ENCODE measurements at regions not wholly inside any gene's neighbourhood (a gene's known extent, or its start where the extent isn't known, plus 50 kb on each side); places are given as distances from the start of the nearest gene placed in this dataset.

- DNase-seq, result no peak
These were observed 679.7 kb downstream of the METTL4 start for GRCh38 chr18:1891641-1892040.

GRCh38 chr18:1892191-1892590 is 679.1 kb downstream of the METTL4 start:
- no peak for DNase-seq

- DNase-seq, result no peak
These were observed 675.7 kb downstream of the METTL4 start for GRCh38 chr18:1895456-1896185.

GRCh38 chr18:1906421-1906820 is 664.9 kb downstream of the METTL4 start:
- DNase-seq, result no peak

GRCh38 chr18:1907470-1908206 is 663.7 kb downstream of the METTL4 start:
- no peak for DNase-seq

GRCh38 chr18:1914489-1914888 is 656.8 kb downstream of the METTL4 start:
- no peak for DNase-seq

GRCh38 chr18:1916869-1917523 is 654.3 kb downstream of the METTL4 start:
- DNase-seq, result no peak

GRCh38 chr18:1917569-1917968 is 653.7 kb downstream of the METTL4 start:
- DNase-seq, result no peak

- DNase-seq, result no peak
These were observed 649.2 kb downstream of the METTL4 start for GRCh38 chr18:1922066-1922465.

GRCh38 chr18:1928711-1929110 is 642.6 kb downstream of the METTL4 start:
- DNase-seq, result no peak

- no peak for DNase-seq
These were observed 641.6 kb downstream of the METTL4 start for GRCh38 chr18:1929720-1930119.

- no peak for DNase-seq
These were observed 640.7 kb downstream of the METTL4 start for GRCh38 chr18:1930291-1931270.

- DNase-seq, result no peak
These were observed 618.8 kb downstream of the METTL4 start for GRCh38 chr18:1952486-1952885.

- no peak for DNase-seq
These were observed 616.6 kb downstream of the METTL4 start for GRCh38 chr18:1954583-1955312.

- no peak for DNase-seq
These were observed 612.5 kb downstream of the METTL4 start for GRCh38 chr18:1958798-1959197.

GRCh38 chr18:1965016-1965415 is 606.3 kb downstream of the METTL4 start:
- DNase-seq, result no peak

GRCh38 chr18:1965541-1965940 is 605.8 kb downstream of the METTL4 start:
- DNase-seq, result no peak

GRCh38 chr18:1968801-1969498 is 602.4 kb downstream of the METTL4 start:
- DNase-seq, result no peak

- no peak for DNase-seq
These were observed 594.8 kb downstream of the METTL4 start for GRCh38 chr18:1976484-1976883.

- no peak for DNase-seq
These were observed 589.2 kb downstream of the METTL4 start for GRCh38 chr18:1982056-1982455.

Measured in activated effector memory CD4-positive, alpha-beta T cell treated with anti-CD3 and anti-CD28 coated beads, Interleukin-2, amount 50 U/mL, for 16 hours (primary cell).